Cardiac fibroblast (primary cell): ENCODE measurements at regions not wholly inside any gene's neighbourhood (a gene's known extent, or its start where the extent isn't known, plus 50 kb on each side); places are given as distances from the start of the nearest gene placed in this dataset.

Experiments
- DNase-seq, 2 donors: peaks; one replicate each; pipeline versions ENCODE4 v3.0.0 to v3.0.0-alpha.2; 2010; ENCODE audit warnings: low read depth in 2 of 2
- H3K4me3 ChIP-seq, 2 donors: replicated peaks in 1 of 2; 1 replicate in 1 of 2; 2 replicates in 1 of 2; pipeline ENCODE4 v1.5.1; 2011; ENCODE audit warnings: low read depth in 2 of 2, low read length in 2 of 2, mild to moderate bottlenecking in 2 of 2, moderate library complexity in 1 of 2
- CTCF ChIP-seq: IDR thresholded peaks from one replicate; pipeline ENCODE4 v1.5.1; 2011; ENCODE audit warnings: low read depth, mild to moderate bottlenecking, low read length, inconsistent platforms

DNA sequence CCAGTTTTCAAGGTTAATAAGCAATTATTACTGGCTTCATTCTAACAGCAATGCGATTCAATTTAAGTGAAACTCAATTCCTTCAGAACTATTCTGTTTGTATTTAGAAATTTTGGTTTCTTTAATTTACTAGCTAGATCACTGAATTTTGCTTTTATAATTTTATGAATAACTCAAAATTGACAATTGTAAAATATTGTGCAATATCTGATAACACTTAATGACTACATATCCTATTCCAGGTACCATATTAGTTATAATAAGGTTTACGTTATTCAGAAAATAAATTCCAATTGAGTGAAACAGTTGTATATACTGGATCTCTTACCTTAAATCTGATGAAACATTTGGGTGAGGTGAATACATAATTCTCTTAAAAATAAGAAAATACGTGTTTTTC, 1348.3 kb upstream of the CDH6 start:
- H3K4me3 ChIP-seq: no peak overlapping the region
- TF ChIP-seq CTCF: no peak
- no peak for DNase-seq

GRCh38 chr5:29833394-29833793, 1360.1 kb upstream of the CDH6 start:
- DNase-seq: no peak
- no peak overlapping the region for H3K4me3 ChIP-seq
- TF ChIP-seq CTCF: no peak

GRCh38 chr5:29822521-29822920, 1371.0 kb upstream of the CDH6 start:
- no peak for TF ChIP-seq CTCF
- no peak for DNase-seq
- no peak overlapping the region for H3K4me3 ChIP-seq

- H3K4me3 ChIP-seq: no peak overlapping the region
- no peak for TF ChIP-seq CTCF
- no peak for DNase-seq
These were observed 1381.4 kb upstream of the CDH6 start for GRCh38 chr5:29811914-29812679.

- DNase-seq: no peak
- no peak for TF ChIP-seq CTCF
- H3K4me3 ChIP-seq: no peak overlapping the region
These were observed 1387.7 kb upstream of the CDH6 start for GRCh38 chr5:29805804-29806203.

- no peak overlapping the region for H3K4me3 ChIP-seq
- TF ChIP-seq CTCF: no peak
- no peak for DNase-seq
These were observed 1392.7 kb upstream of the CDH6 start for GRCh38 chr5:29800752-29801151.

GRCh38 chr5:29796013-29796412, 1397.5 kb upstream of the CDH6 start:
- DNase-seq: no peak
- no peak for TF ChIP-seq CTCF
- no peak overlapping the region for H3K4me3 ChIP-seq
